PC-3 (cell line): ENCODE measurements at regions not wholly inside any gene's neighbourhood (a gene's known extent, or its start where the extent isn't known, plus 50 kb on each side); places are given as distances from the start of the nearest gene placed in this dataset.

ENCODE experiments used
- ATAC-seq: fragments of 200-7000 bp; cut with Tn5 transposase; 2 replicates; pipeline ENCODE4 v1.9.1; 2020; ENCODE audit warnings: mild to moderate bottlenecking, moderate library complexity
- BruUV-seq: library from RNA; stranded (reverse); fragments of 400-500 nt; replicated peaks from 2 replicates; lab custom pipeline; 2021; lab: Mats Ljungman, UMichigan
- CTCF ChIA-PET: fragments of 300-600 bp; sonication (Branson Sonifier 250); formaldehyde crosslinking; loops from one replicate; lab custom pipeline; 2022; ENCODE audit warnings: antibody characterized with exemption; lab: Charles Lee
- POLR2A ChIA-PET: fragments of 300-600 bp; sonication (Branson Sonifier 250); formaldehyde crosslinking; loops from one replicate; lab custom pipeline; 2022; ENCODE audit warnings: antibody characterized with exemption; ENCODE audit not compliant: unreplicated experiment; lab: Charles Lee
- DNase-seq: peaks from one replicate; pipeline ENCODE4 v3.0.0-alpha.2; 2015
- H2AFZ ChIP-seq: fragments of 300-600 bp; sonication (generic); 2 replicates; pipeline ENCODE4 v1.6.0; 2016; ENCODE audit warnings: antibody characterized with exemption, low read length
- H3F3A ChIP-seq: fragments of 300-600 bp; sonication (generic); one replicate; pipeline ENCODE4 v1.6.0; 2017; ENCODE audit warnings: antibody characterized with exemption, low read length, control low read depth, mild to moderate bottlenecking; ENCODE audit not compliant: unreplicated experiment
- H3K27ac ChIP-seq: fragments of 300-600 bp; sonication (generic); 2 replicates; pipeline ENCODE4 v1.5.1; 2016; ENCODE audit warnings: mild to moderate bottlenecking, low read length
- H3K27me3 ChIP-seq: fragments of 300-600 bp; sonication (generic); 2 replicates; pipeline ENCODE4 v1.6.1; 2016; ENCODE audit warnings: low read length, mixed read lengths
- H3K36me3 ChIP-seq: fragments of 300-600 bp; sonication (generic); 2 replicates; pipeline ENCODE4 v1.6.1; 2016; ENCODE audit warnings: low read depth, mixed run types, low read length, mixed read lengths
- H3K4me1 ChIP-seq: fragments of 300-600 bp; sonication (generic); 2 replicates; pipeline ENCODE4 v1.5.1; 2016; ENCODE audit warnings: low read length; ENCODE audit not compliant: insufficient read depth
- H3K4me2 ChIP-seq: fragments of 300-600 bp; sonication (generic); 2 replicates; pipeline ENCODE4 v1.6.0; 2016; ENCODE audit warnings: low read length
- H3K4me3 ChIP-seq: fragments of 300-600 bp; sonication (generic); 2 replicates; pipeline ENCODE4 v1.5.1; 2016; ENCODE audit warnings: mild to moderate bottlenecking, low read length, mixed read lengths
- H3K79me2 ChIP-seq: fragments of 300-600 bp; sonication (generic); 2 replicates; pipeline ENCODE4 v1.6.1; 2017; ENCODE audit warnings: low read length, mixed read lengths
- H3K9ac ChIP-seq: fragments of 300-600 bp; sonication (generic); 2 replicates; pipeline ENCODE4 v1.6.0; 2016; ENCODE audit warnings: mild to moderate bottlenecking, low read length
- H3K9me2 ChIP-seq: fragments of 300-600 bp; sonication (generic); replicated peaks from 2 replicates; pipeline ENCODE4 v1.6.1; 2016; ENCODE audit warnings: mixed run types, low read length, mixed read lengths
- H3K9me3 ChIP-seq: fragments of 300-600 bp; sonication (generic); 2 replicates; pipeline ENCODE4 v1.6.1; 2016; ENCODE audit warnings: low read length, mixed read lengths
- H4K20me1 ChIP-seq: fragments of 300-600 bp; sonication (generic); 2 replicates; pipeline ENCODE4 v1.6.1; 2016; ENCODE audit warnings: low read length, mixed read lengths
- CTCF ChIP-seq: fragments of 300-600 bp; sonication (generic); conservative IDR thresholded peaks from 2 replicates; pipeline ENCODE4 v1.5.1; 2017; ENCODE audit warnings: antibody characterized with exemption, low read depth, mild to moderate bottlenecking, low read length
- EZH2 ChIP-seq: fragments of 300-600 bp; sonication (generic); IDR thresholded peaks from one replicate; pipeline ENCODE4 v1.6.1; 2017; ENCODE audit warnings: antibody characterized with exemption, mild to moderate bottlenecking, low read length; ENCODE audit not compliant: unreplicated experiment
- EZH2phosphoT487 ChIP-seq: fragments of 300-600 bp; sonication (generic); IDR thresholded peaks from 2 replicates; pipeline ENCODE4 v1.6.1; 2018; ENCODE audit warnings: mild to moderate bottlenecking, antibody characterized with exemption, low read length, borderline replicate concordance
- intact Hi-C: fragments of 100-400 bp; cut with micrococcal nuclease; formaldehyde crosslinking; loops from 2 replicates; pipeline ENCODE4 v1.9.0; 2023

- Histone ChIP-seq H3K9ac (no peak overlapping the region), H3K27ac (no peak overlapping the region), H3K9me2 (no peaks in the 10 kb centered on the region), H3K4me1 (no peaks in the 10 kb centered on the region), H2AFZ (no peak overlapping the region), H3K36me3 (no peaks in the 10 kb centered on the region), H3K79me2 (no peaks in the 10 kb centered on the region), H3K4me2 (no peak overlapping the region), H4K20me1 (no peaks in the 10 kb centered on the region), H3K9me3 (no peaks in the 10 kb centered on the region), H3K27me3 (0 out of 2 replicates have a peak, but pooled peaks cover 8% of the 10 kb centered on the region), H3K4me3 (no peak overlapping the region), H3F3A (no peaks in the 10 kb centered on the region)
- POLR2A ChIA-PET: no interaction called here
- intact Hi-C loops: no loop called here
- ATAC-seq (no peak), DNase-seq (no peak)
- no TSS peak for BruUV-seq
- CTCF ChIA-PET: no interaction called here
- TF ChIP-seq EZH2 (no peak), CTCF (no peak), EZH2phosphoT487 (no peak)
Observed at GRCh38 chr3:152742368-152743347, 92.3 kb upstream of the P2RY1 start.

- H3F3A ChIP-seq: no peaks in the 10 kb centered on the region
- POLR2A ChIA-PET: no interaction called here
- ATAC-seq: no peak
Observed at GRCh38 chr3:152745646-152746045, 89.3 kb upstream of the P2RY1 start.

GRCh38 chr3:152754303-152754702 is 80.6 kb upstream of the P2RY1 start:
- H3K36me3 ChIP-seq: no peaks in the 10 kb centered on the region
- no peak overlapping the region for H3K27ac ChIP-seq
- H3K4me3 ChIP-seq: no peak overlapping the region
- no peak overlapping the region for H2AFZ ChIP-seq
- no peaks in the 10 kb centered on the region for H3K9me2 ChIP-seq
- H3K4me1 ChIP-seq: no peaks in the 10 kb centered on the region
- H4K20me1 ChIP-seq: no peaks in the 10 kb centered on the region
- no peak for DNase-seq
- no TSS peak for BruUV-seq
- 0 out of 2 replicates have a peak, but pooled peaks cover 6% of the 10 kb centered on the region for H3K9me3 ChIP-seq
- ATAC-seq: no peak
- no peak overlapping the region for H3K9ac ChIP-seq
- H3F3A ChIP-seq: no peaks in the 10 kb centered on the region
- H3K4me2 ChIP-seq: no peak overlapping the region
- intact Hi-C loops: no loop called here
- no peaks in the 10 kb centered on the region for H3K79me2 ChIP-seq
- H3K27me3 ChIP-seq: peaks cover 24% of the 10 kb centered on the region; the same call in 1 of the 2 replicates
- TF ChIP-seq CTCF: no peak
- TF ChIP-seq EZH2phosphoT487: no peak
- TF ChIP-seq EZH2: no peak
- ChIA-PET CTCF (no interaction called here), POLR2A (no interaction called here)

More at GRCh38 chr3:152745646-152746045, 89.3 kb upstream of the P2RY1 start:
- no peak for TF ChIP-seq EZH2phosphoT487
- no peak for DNase-seq
- H2AFZ ChIP-seq: no peak overlapping the region
- no peaks in the 10 kb centered on the region for H3K4me1 ChIP-seq
- H3K27ac ChIP-seq: no peak overlapping the region
- H3K36me3 ChIP-seq: no peaks in the 10 kb centered on the region
- no peak overlapping the region for H3K4me3 ChIP-seq
- CTCF ChIA-PET: no interaction called here
- H3K4me2 ChIP-seq: no peak overlapping the region
- no peak overlapping the region for H3K9ac ChIP-seq
- intact Hi-C loops: no loop called here
- H3K27me3 ChIP-seq: no peaks in the 10 kb centered on the region
- 0 out of 2 replicates have a peak, but pooled peaks cover 8% of the 10 kb centered on the region for H3K9me3 ChIP-seq
- no peaks in the 10 kb centered on the region for H3K79me2 ChIP-seq
- BruUV-seq: no TSS peak
- H3K9me2 ChIP-seq: no peaks in the 10 kb centered on the region
- no peaks in the 10 kb centered on the region for H4K20me1 ChIP-seq
